Pulmonary artery endothelial cell (primary cell): ENCODE measurements at regions not wholly inside any gene's neighbourhood (a gene's known extent, or its start where the extent isn't known, plus 50 kb on each side); places are given as distances from the start of the nearest gene placed in this dataset.

ENCODE experiments used
- DNase-seq: peaks from one replicate; pipeline ENCODE4 v3.0.0-alpha.2; 2011; ENCODE audit warnings: low read depth, low spot score

- DNase-seq: no peak
Measured at GRCh38 chr2:5841126-5841525, 148.9 kb downstream of the SOX11 start.

- no peak for DNase-seq
Measured at GRCh38 chr2:5842326-5842725, 150.1 kb downstream of the SOX11 start.

- DNase-seq: no peak
Measured at GRCh38 chr2:5845798-5846330, 153.7 kb downstream of the SOX11 start.

- DNase-seq: no peak
Measured at GRCh38 chr2:5846881-5847280, 154.7 kb downstream of the SOX11 start.

GRCh38 chr2:5849562-5849961 lies 157.4 kb downstream of the SOX11 start:
- no peak for DNase-seq

- no peak for DNase-seq
Measured at GRCh38 chr2:5851410-5851809, 159.2 kb downstream of the SOX11 start.

- no peak for DNase-seq
Measured at GRCh38 chr2:5854797-5855196, 162.6 kb downstream of the SOX11 start.

- DNase-seq: no peak
Measured at GRCh38 chr2:5867056-5867455, 174.9 kb downstream of the SOX11 start.

- no peak for DNase-seq
Measured at GRCh38 chr2:5868931-5869330, 176.7 kb downstream of the SOX11 start.

- no peak for DNase-seq
Measured at GRCh38 chr2:5869936-5870335, 177.8 kb downstream of the SOX11 start.

- DNase-seq: no peak
Measured at GRCh38 chr2:5877360-5877759, 185.2 kb downstream of the SOX11 start.

GRCh38 chr2:5885451-5886173 lies 193.4 kb downstream of the SOX11 start:
- no peak for DNase-seq

- no peak for DNase-seq
Measured at GRCh38 chr2:5886462-5886861, 194.3 kb downstream of the SOX11 start.

GRCh38 chr2:5888126-5888525 lies 195.9 kb downstream of the SOX11 start:
- DNase-seq: no peak

GRCh38 chr2:5889519-5889918 lies 197.3 kb downstream of the SOX11 start:
- no peak for DNase-seq

GRCh38 chr2:5894355-5894754 lies 202.2 kb downstream of the SOX11 start:
- no peak for DNase-seq

GRCh38 chr2:5895284-5895683 lies 203.1 kb downstream of the SOX11 start:
- no peak for DNase-seq

GRCh38 chr2:5897249-5897648 lies 205.1 kb downstream of the SOX11 start:
- no peak for DNase-seq

- no peak for DNase-seq
Measured at GRCh38 chr2:5898667-5899066, 206.5 kb downstream of the SOX11 start.

- no peak for DNase-seq
Measured at GRCh38 chr2:5905661-5906060, 213.5 kb downstream of the SOX11 start.

- no peak for DNase-seq
Measured at GRCh38 chr2:5908071-5908470, 215.9 kb downstream of the SOX11 start.

- DNase-seq: no peak
Measured at GRCh38 chr2:5911718-5912117, 219.5 kb downstream of the SOX11 start.

- DNase-seq: no peak
Measured at GRCh38 chr2:5913711-5914395, 221.7 kb downstream of the SOX11 start.
